Panc1 (cell line): ENCODE measurements at regions not wholly inside any gene's neighbourhood (a gene's known extent, or its start where the extent isn't known, plus 50 kb on each side); places are given as distances from the start of the nearest gene placed in this dataset.

Source experiments
- ATAC-seq: fragments of 200-7000 bp; cut with Tn5 transposase; 2 replicates; pipeline ENCODE4 v1.9.1; 2020; ENCODE audit warnings: mild to moderate bottlenecking, moderate library complexity
- BruUV-seq: library from RNA; stranded (reverse); fragments of 400-500 nt; replicated peaks from 2 replicates; lab custom pipeline; 2021; lab: Mats Ljungman, UMichigan
- CTCF ChIA-PET: fragments of 300-600 bp; sonication (Branson Sonifier 250); formaldehyde crosslinking; loops from one replicate; lab custom pipeline; 2022; ENCODE audit warnings: antibody characterized with exemption; lab: Charles Lee
- POLR2A ChIA-PET: fragments of 300-600 bp; sonication (Branson Sonifier 250); formaldehyde crosslinking; loops from one replicate; lab custom pipeline; 2022; ENCODE audit warnings: antibody characterized with exemption; lab: Charles Lee
- DNase-seq: peaks from one replicate; pipeline ENCODE4 v3.0.0-alpha.2; 2010; ENCODE audit warnings: low read depth, low spot score
- H3K27ac ChIP-seq: 2 replicates; pipeline ENCODE4 v1.5.1; 2011; ENCODE audit warnings: mild to moderate bottlenecking, low read length, inconsistent platforms
- H3K27me3 ChIP-seq: fragments of 200-500 bp; sonication (Bioruptor generic); 2 replicates; pipeline ENCODE4 v1.6.0; 2014; ENCODE audit warnings: low read length, inconsistent platforms; ENCODE audit not compliant: control insufficient read depth, insufficient read depth
- H3K36me3 ChIP-seq: fragments of 200-500 bp; sonication (Bioruptor generic); 2 replicates; pipeline ENCODE4 v1.5.1; 2014; ENCODE audit warnings: inconsistent platforms, mild to moderate bottlenecking, low read length, moderate library complexity; ENCODE audit not compliant: control insufficient read depth, insufficient read depth
- H3K4me1 ChIP-seq: 2 replicates; pipeline ENCODE4 v1.5.1; 2011; ENCODE audit warnings: inconsistent platforms, mild to moderate bottlenecking, low read length, moderate library complexity; ENCODE audit not compliant: control insufficient read depth, insufficient read depth
- H3K4me3 ChIP-seq, 2 experiments: 2 replicates each; pipeline ENCODE4 v1.5.1; 2011 to 2012; ENCODE audit warnings: low read depth in 2 of 2, low read length in 2 of 2, mild to moderate bottlenecking in 2 of 2, inconsistent platforms in 1 of 2, moderate library complexity in 1 of 2
- H3K9me3 ChIP-seq: fragments of 200-500 bp; sonication (Bioruptor generic); 2 replicates; pipeline ENCODE4 v1.5.1; 2014; ENCODE audit warnings: low read depth, mild to moderate bottlenecking, inconsistent platforms, low read length, moderate library complexity; ENCODE audit not compliant: control insufficient read depth, insufficient read depth
- CTCF ChIP-seq: fragments of 450-650 bp; IDR thresholded peaks from 2 replicates; pipeline ENCODE4 v1.5.1; 2017; ENCODE audit warnings: mild to moderate bottlenecking
- POLR2AphosphoS5 ChIP-seq: IDR thresholded peaks from 2 replicates; pipeline ENCODE4 v1.6.1; 2012; ENCODE audit warnings: mild to moderate bottlenecking, low read depth, low read length, moderate library complexity
- REST ChIP-seq, 2 experiments: IDR thresholded peaks; 2 replicates each; pipeline ENCODE4 v1.6.1; 2011 to 2012; ENCODE audit warnings: low read depth in 2 of 2, control low read depth in 1 of 2, low read length in 1 of 2, mild to moderate bottlenecking in 1 of 2, moderate library complexity in 1 of 2; ENCODE audit not compliant: insufficient read depth in 1 of 2
- SIN3A ChIP-seq: IDR thresholded peaks from 2 replicates; pipeline ENCODE4 v1.6.1; 2012; ENCODE audit warnings: low read depth, mild to moderate bottlenecking, low read length, moderate library complexity, borderline replicate concordance; ENCODE audit not compliant: insufficient read depth
- TCF7L2 ChIP-seq: IDR thresholded peaks from 2 replicates; pipeline ENCODE4 v1.6.1; 2011; ENCODE audit warnings: mild to moderate bottlenecking, low read depth, low read length, inconsistent platforms
- in situ Hi-C: cut with HindIII; loops from 2 replicates; pipeline ENCODE4 v1.10.0; 2016; ENCODE audit warnings: low sequenced_read_pairs, low pct_unique_long_range_greater_than_20kb
- intact Hi-C: fragments of 100-400 bp; cut with micrococcal nuclease; formaldehyde crosslinking; loops from one replicate; pipeline ENCODE4 v1.10.0; 2022; ENCODE audit not compliant: unreplicated experiment

- intact Hi-C loops = loop anchor here (10.0 kb wide), 1 partner anchor 1132 kb away; no protein-coding TSS in a partner anchor
- Histone ChIP-seq H3K27me3 (no peaks in the 10 kb centered on the region), H3K36me3 (no peaks in the 10 kb centered on the region), H3K27ac (no peak overlapping the region), H3K4me3 (no peak overlapping the region), H3K9me3 (0 out of 2 replicates have a peak, but pooled peaks cover 5% of the 10 kb centered on the region), H3K4me1 (no peaks in the 10 kb centered on the region)
- ATAC-seq = no peak
- no peak for TF ChIP-seq CTCF
- no peak for TF ChIP-seq SIN3A
- no peak for TF ChIP-seq POLR2AphosphoS5
- TF ChIP-seq TCF7L2 = no peak
- TF ChIP-seq REST (IDR thresholded peaks at IDR 0.05; ENCODE audit: insufficient read depth in 1 of 2, low read depth in 2 of 2, low read length in 1 of 2) = no peak
- no TSS peak for BruUV-seq
- POLR2A ChIA-PET = no interaction called here
- no peak for DNase-seq
- CTCF ChIA-PET = no interaction called here
- in situ Hi-C loops = no loop called here
These were observed 947.6 kb upstream of the POT1 start for GRCh38 chr7:125877246-125877645.

GRCh38 chr7:125876431-125876830, 946.8 kb upstream of the POT1 start:
- H3K36me3 ChIP-seq = no peaks in the 10 kb centered on the region
- no peaks in the 10 kb centered on the region for H3K27me3 ChIP-seq
- ChIA-PET CTCF (no interaction called here), POLR2A (no interaction called here)
- no TSS peak for BruUV-seq
- DNase-seq (no peak), ATAC-seq (no peak)
- H3K27ac ChIP-seq = no peak overlapping the region
- no peak overlapping the region for H3K4me3 ChIP-seq
- TF ChIP-seq REST (IDR thresholded peaks at IDR 0.05; ENCODE audit: insufficient read depth in 1 of 2, low read depth in 2 of 2, low read length in 1 of 2) (no peak), POLR2AphosphoS5 (no peak)
- 0 out of 2 replicates have a peak, but pooled peaks cover 5% of the 10 kb centered on the region for H3K9me3 ChIP-seq
- intact Hi-C loops (loop anchor here (10.0 kb wide), 1 partner anchor 1132 kb away; no protein-coding TSS in a partner anchor), in situ Hi-C loops (no loop called here)
- H3K4me1 ChIP-seq = no peaks in the 10 kb centered on the region
